Hepatocyte (in vitro differentiated cells): ENCODE measurements at regions not wholly inside any gene's neighbourhood (a gene's known extent, or its start where the extent isn't known, plus 50 kb on each side); places are given as distances from the start of the nearest gene placed in this dataset.

Experiments used
- EZH2phosphoT487 ChIP-seq: fragments of 200-600 bp; sonication (generic); IDR thresholded peaks from one replicate; pipeline ENCODE4 v1.6.1; 2018; ENCODE audit warnings: antibody characterized with exemption, mild to moderate bottlenecking, low read depth, moderate library complexity; ENCODE audit not compliant: unreplicated experiment, severe bottlenecking
- TF ChIP-seq, protein P1 (sequence below): fragments of 200-600 bp; sonication (generic); IDR thresholded peaks from 2 replicates; pipeline ENCODE4 v1.5.1; 2016; ENCODE audit warnings: antibody characterized with exemption, mild to moderate bottlenecking; ENCODE audit not compliant: poor library complexity

DNA sequence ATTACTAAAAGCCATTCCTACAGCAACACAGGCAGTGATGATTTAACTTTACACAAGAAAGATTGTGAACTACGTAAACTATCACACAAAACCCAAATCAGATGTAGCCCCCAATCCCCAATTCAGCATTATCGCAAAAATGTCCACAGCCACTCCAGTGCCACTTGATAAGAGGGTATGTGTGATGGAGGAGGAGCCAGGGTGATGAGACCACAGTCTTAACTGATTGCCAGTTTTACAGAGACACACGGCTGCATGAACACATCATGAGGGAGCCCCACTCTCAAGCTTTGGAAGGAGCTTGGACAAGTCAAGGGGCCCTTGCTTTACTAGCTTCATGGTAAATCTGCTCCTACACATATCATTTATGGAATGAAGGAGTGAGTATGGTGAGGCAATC lies 116.0 kb downstream of the FAM161A start:
- TF ChIP-seq, protein P1, sequence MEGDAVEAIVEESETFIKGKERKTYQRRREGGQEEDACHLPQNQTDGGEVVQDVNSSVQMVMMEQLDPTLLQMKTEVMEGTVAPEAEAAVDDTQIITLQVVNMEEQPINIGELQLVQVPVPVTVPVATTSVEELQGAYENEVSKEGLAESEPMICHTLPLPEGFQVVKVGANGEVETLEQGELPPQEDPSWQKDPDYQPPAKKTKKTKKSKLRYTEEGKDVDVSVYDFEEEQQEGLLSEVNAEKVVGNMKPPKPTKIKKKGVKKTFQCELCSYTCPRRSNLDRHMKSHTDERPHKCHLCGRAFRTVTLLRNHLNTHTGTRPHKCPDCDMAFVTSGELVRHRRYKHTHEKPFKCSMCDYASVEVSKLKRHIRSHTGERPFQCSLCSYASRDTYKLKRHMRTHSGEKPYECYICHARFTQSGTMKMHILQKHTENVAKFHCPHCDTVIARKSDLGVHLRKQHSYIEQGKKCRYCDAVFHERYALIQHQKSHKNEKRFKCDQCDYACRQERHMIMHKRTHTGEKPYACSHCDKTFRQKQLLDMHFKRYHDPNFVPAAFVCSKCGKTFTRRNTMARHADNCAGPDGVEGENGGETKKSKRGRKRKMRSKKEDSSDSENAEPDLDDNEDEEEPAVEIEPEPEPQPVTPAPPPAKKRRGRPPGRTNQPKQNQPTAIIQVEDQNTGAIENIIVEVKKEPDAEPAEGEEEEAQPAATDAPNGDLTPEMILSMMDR: no peak
- TF ChIP-seq EZH2phosphoT487: no peak
